ENCODE measurements at regions not wholly inside any gene's neighbourhood (a gene's known extent, or its start where the extent isn't known, plus 50 kb on each side); places are given as distances from the start of the nearest gene placed in this dataset.

DNA sequence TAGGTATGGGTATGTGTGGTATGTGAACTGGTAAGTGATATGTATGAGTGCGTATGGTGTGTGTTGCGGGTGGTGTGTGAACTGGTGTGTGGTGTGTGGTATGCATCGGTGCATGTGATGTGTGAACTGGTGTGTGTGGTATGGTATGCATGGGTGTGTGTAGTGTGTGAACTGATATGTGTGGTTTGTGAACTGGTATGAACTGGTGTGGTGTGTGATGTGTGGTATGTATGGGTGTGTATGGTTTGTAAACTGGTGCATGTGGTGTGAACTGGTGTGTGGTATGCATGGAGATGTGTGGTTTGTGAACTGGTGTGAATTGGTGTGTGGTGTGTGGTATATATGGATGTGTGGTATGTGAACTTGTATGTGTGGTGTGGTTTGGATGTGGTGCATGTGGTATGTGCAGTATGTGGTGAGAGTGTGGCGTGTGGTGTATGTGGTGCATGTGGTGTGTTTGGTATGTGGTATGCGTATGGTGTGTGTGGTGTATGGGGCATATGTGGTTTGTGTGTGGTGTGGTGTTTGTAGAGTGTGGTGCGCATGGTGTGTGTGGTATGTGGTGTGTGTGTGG, 208.9 kb upstream of the TNP1 start:
- Histone ChIP-seq H3K36me3 (ENCODE audit: control insufficient read depth in 3 of 3, insufficient read depth in 3 of 3, low read length in 3 of 3) (no peaks in the 10 kb centered on the region), H3K27me3 (ENCODE audit: control insufficient read depth in 3 of 3, insufficient read depth in 3 of 3, low read length in 3 of 3) (no peaks in the 10 kb centered on the region), H3K27ac (ENCODE audit: low read depth, low read length) (no peak overlapping the region), H3K4me3 (ENCODE audit: low read length in 3 of 3) (no peak overlapping the region), H3K9ac (ENCODE audit: low read depth in 1 of 3, low read length in 3 of 3) (no peak overlapping the region), H3K9me3 (ENCODE audit: control insufficient read depth in 3 of 3, low read length in 3 of 3) (no peaks in the 10 kb centered on the region), H3K4me1 (ENCODE audit: control insufficient read depth in 3 of 3, insufficient read depth in 3 of 3, low read length in 3 of 3) (peaks cover 3 to 8% (median 5%) of the 10 kb centered on the region in 3 donors)

DNA sequence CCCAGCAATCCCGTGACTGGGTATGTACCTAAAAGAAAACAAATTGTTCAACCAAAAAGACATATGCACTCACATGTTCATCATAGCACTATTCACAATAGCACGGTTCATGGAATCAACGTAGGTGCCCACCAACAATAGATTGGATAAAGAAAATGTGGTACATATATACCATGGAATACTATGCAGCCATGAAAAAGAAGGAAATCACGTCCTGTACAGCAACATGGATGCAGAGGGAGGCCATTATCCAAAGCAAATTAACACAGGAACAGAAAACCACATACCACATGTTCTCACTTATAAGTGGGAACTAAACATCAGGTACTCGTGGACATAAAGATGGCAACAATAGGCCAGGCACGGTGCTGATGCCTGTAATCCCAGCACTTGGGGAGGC, 207.9 kb upstream of the TNP1 start:
- no peak overlapping the region for H3K27ac ChIP-seq (ENCODE audit: low read depth, low read length)

DNA sequence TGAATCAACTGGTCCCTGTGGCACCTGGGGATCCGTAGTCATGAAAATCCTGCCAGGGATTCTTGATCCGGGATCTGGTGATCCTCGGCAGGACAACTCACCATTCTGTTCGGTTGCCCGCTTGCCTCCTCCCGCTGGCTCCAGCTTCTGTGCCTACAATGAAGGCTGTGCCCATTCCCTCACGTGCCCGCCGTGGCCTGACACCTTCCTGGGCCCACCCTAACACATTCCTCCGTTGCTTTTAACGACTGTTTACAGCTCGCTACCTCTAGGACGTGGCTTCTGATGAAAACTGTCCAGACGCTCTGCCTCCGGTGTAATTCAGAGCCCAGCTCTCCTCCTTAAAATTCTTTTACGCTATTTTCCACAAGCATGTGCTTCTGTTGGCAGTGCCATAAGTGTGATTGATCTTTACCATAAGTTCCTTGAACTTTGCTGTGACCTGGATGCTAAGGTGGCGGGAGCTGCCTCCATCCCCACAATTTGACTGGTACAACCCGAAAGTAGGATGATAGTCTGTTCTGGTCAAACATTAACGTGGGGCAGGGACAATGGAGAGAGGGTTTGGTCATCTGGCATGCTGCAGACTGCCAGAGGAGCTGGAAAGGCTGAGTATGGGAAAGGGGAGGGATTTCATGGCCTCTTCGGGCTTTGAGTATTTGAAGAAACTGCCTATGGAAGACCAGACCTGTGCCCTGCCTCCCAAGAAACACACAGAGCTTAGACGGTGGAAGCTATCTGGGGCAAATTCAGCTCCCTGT, 206.8 kb upstream of the TNP1 start:
- Histone ChIP-seq H3K4me3 (ENCODE audit: low read length in 3 of 3) (no peak overlapping the region), H3K9ac (ENCODE audit: low read depth in 1 of 3, low read length in 3 of 3) (no peak overlapping the region), H3K27ac (ENCODE audit: low read depth, low read length) (no peak overlapping the region), H3K27me3 (ENCODE audit: control insufficient read depth in 3 of 3, insufficient read depth in 3 of 3, low read length in 3 of 3) (no peaks in the 10 kb centered on the region), H3K36me3 (ENCODE audit: control insufficient read depth in 3 of 3, insufficient read depth in 3 of 3, low read length in 3 of 3) (no peaks in the 10 kb centered on the region), H3K4me1 (ENCODE audit: control insufficient read depth in 3 of 3, insufficient read depth in 3 of 3, low read length in 3 of 3) (peaks cover 3 to 8% (median 5%) of the 10 kb centered on the region in 3 donors), H3K9me3 (ENCODE audit: control insufficient read depth in 3 of 3, low read length in 3 of 3) (no peaks in the 10 kb centered on the region)

More for the DNA sequence above, 207.9 kb upstream of the TNP1 start:
- peaks cover 3 to 8% (median 5%) of the 10 kb centered on the region in 3 donors for H3K4me1 ChIP-seq (ENCODE audit: control insufficient read depth in 3 of 3, insufficient read depth in 3 of 3, low read length in 3 of 3)
- H3K9ac ChIP-seq (ENCODE audit: low read depth in 1 of 3, low read length in 3 of 3) = no peak overlapping the region
- H3K27me3 ChIP-seq (ENCODE audit: control insufficient read depth in 3 of 3, insufficient read depth in 3 of 3, low read length in 3 of 3) = no peaks in the 10 kb centered on the region
- H3K4me3 ChIP-seq (ENCODE audit: low read length in 3 of 3) = no peak overlapping the region
- H3K36me3 ChIP-seq (ENCODE audit: control insufficient read depth in 3 of 3, insufficient read depth in 3 of 3, low read length in 3 of 3) = no peaks in the 10 kb centered on the region
- H3K9me3 ChIP-seq (ENCODE audit: control insufficient read depth in 3 of 3, low read length in 3 of 3) = no peaks in the 10 kb centered on the region

DNA sequence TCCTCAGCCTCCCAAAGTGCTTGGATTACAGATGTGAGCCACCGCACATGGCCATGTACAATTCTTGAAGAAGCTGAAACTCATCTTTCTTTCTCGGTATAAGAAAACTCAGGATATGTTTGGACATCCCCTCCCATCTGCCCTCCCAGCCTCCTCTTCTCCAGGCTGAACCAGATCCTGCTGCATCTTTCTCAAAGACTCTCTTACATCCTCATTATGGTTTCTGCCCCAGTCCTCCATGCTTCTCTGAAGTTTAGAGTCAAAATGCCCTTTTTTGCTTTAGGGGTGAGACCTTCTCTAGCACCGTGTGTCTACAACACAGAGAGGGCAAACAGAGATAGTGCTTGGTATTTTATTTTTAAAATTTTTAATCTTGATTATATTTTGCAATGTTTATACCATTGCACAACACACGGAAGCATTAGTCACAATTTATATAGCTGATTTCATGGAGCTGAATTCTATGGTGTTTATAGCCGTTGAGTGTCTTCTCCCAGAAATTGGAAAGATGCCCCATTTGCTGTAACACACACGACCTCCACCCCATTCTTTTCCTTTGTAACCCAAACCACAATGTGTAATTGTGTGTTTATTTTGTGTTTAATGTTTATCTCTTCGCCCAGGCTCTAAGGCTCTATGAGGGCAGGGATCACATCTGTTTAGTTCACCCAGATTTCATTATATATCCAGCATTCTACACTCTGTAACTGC, 206.0 kb upstream of the TNP1 start:
- Histone ChIP-seq H3K36me3 (ENCODE audit: control insufficient read depth in 3 of 3, insufficient read depth in 3 of 3, low read length in 3 of 3) (no peaks in the 10 kb centered on the region), H3K4me3 (ENCODE audit: low read length in 3 of 3) (no peak overlapping the region), H3K27ac (ENCODE audit: low read depth, low read length) (no peak overlapping the region), H3K9ac (ENCODE audit: low read depth in 1 of 3, low read length in 3 of 3) (no peak overlapping the region), H3K9me3 (ENCODE audit: control insufficient read depth in 3 of 3, low read length in 3 of 3) (no peaks in the 10 kb centered on the region), H3K27me3 (ENCODE audit: control insufficient read depth in 3 of 3, insufficient read depth in 3 of 3, low read length in 3 of 3) (no peaks in the 10 kb centered on the region), H3K4me1 (ENCODE audit: control insufficient read depth in 3 of 3, insufficient read depth in 3 of 3, low read length in 3 of 3) (peaks cover 3 to 8% (median 5%) of the 10 kb centered on the region in 3 donors)

DNA sequence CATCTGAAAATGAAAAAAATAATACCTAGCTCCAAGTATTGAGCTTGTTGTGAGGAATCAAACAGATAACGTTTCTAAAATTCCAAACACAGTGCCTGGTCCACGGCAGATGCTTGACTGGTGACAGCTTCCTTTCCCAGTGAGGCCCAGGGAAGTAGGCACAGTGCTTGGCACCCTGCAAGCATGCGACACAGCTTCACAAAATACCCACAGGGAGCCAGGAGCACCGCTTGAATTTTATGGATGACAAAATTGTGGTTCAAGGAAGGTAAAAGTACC, 205.1 kb upstream of the TNP1 start:
- peak overlapping the region in 1 of 3 donors; percentile 57 for H3K9ac ChIP-seq (ENCODE audit: low read depth in 1 of 3, low read length in 3 of 3)
- H3K27ac ChIP-seq (ENCODE audit: low read depth, low read length) = no peak overlapping the region

DNA sequence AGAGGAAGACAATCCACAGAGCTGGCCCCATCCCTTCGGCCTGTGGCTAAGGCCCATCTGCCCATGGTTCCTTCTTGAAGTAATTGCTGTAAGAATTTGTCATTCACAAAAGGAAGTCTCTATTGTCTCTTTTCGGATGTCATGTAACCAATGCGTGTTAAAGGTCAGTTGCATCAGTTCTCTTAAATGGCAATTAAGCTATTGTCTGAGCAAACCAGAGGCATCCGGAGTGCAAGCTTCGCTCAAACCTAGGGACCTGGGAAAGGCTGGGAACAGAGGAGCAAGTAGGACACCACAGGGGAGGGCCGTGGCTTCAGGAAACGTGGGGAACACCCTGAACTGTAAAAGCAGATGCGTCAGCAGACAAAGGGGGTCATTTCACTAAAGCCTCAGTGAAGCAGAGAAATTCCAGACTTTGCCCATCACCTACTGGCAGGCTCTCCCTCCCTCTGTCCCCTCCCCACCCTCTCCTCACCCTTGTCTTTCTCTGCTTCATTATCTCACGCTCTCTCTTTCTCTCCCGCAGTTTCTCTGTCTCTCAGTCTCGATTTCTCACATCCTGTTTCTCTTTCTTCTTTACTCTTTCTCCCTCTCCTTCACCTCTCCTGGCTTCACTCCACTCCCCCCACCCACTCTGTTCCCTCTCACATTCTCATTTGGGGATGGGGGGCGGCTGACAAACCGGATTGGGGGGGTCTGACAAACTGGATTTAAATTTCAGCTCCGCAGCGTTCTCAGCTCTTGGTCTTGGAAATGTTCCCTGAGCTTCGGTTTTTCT, 204.6 kb upstream of the TNP1 start:
- Histone ChIP-seq H3K36me3 (ENCODE audit: control insufficient read depth in 3 of 3, insufficient read depth in 3 of 3, low read length in 3 of 3) (no peaks in the 10 kb centered on the region), H3K27me3 (ENCODE audit: control insufficient read depth in 3 of 3, insufficient read depth in 3 of 3, low read length in 3 of 3) (no peaks in the 10 kb centered on the region), H3K9me3 (ENCODE audit: control insufficient read depth in 3 of 3, low read length in 3 of 3) (no peaks in the 10 kb centered on the region), H3K4me1 (ENCODE audit: control insufficient read depth in 3 of 3, insufficient read depth in 3 of 3, low read length in 3 of 3) (peaks cover 3 to 8% (median 5%) of the 10 kb centered on the region in 3 donors), H3K9ac (ENCODE audit: low read depth in 1 of 3, low read length in 3 of 3) (peak overlapping the region in 1 of 3 donors; percentile 57), H3K4me3 (ENCODE audit: low read length in 3 of 3) (peak overlapping the region; percentile 14 to 30 (median 26)), H3K27ac (ENCODE audit: low read depth, low read length) (peak overlapping the region; percentile 19)

More for the DNA sequence above, 205.1 kb upstream of the TNP1 start:
- Histone ChIP-seq H3K36me3 (ENCODE audit: control insufficient read depth in 3 of 3, insufficient read depth in 3 of 3, low read length in 3 of 3) (no peaks in the 10 kb centered on the region), H3K4me1 (ENCODE audit: control insufficient read depth in 3 of 3, insufficient read depth in 3 of 3, low read length in 3 of 3) (peaks cover 3 to 8% (median 5%) of the 10 kb centered on the region in 3 donors), H3K27me3 (ENCODE audit: control insufficient read depth in 3 of 3, insufficient read depth in 3 of 3, low read length in 3 of 3) (no peaks in the 10 kb centered on the region), H3K9me3 (ENCODE audit: control insufficient read depth in 3 of 3, low read length in 3 of 3) (no peaks in the 10 kb centered on the region), H3K4me3 (ENCODE audit: low read length in 3 of 3) (peak overlapping the region in 2 of 3 donors; percentile 14 to 26)

DNA sequence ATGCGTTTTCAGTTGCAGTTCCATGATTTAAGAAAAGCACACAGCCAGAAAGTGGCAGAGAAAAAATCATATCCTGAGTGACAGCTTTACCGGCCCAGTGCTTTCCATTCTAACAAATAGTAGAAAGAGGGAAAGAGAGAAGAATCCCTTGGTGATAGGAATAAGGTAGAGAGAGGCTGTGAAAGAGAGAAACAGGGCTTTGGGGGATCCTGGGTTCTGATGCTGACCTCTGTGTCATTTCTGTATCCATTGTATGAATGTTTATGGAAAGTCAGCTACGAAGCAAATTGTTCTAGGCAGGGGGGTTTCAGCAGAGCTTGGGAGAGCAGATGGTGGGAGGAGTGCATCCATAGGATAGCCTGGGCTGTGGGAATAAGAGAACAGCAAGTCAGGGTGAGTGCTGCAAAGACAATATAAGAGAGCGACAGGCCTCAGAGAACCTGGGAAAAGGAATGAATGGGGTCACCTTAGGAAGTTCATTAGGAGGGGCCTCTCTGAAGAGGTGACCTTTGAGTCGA, 203.4 kb upstream of the TNP1 start:
- Histone ChIP-seq H3K4me1 (ENCODE audit: control insufficient read depth in 3 of 3, insufficient read depth in 3 of 3, low read length in 3 of 3) (peaks cover 3 to 8% (median 5%) of the 10 kb centered on the region in 3 donors), H3K4me3 (ENCODE audit: low read length in 3 of 3) (no peak overlapping the region), H3K9me3 (ENCODE audit: control insufficient read depth in 3 of 3, low read length in 3 of 3) (no peaks in the 10 kb centered on the region), H3K36me3 (ENCODE audit: control insufficient read depth in 3 of 3, insufficient read depth in 3 of 3, low read length in 3 of 3) (no peaks in the 10 kb centered on the region), H3K27ac (ENCODE audit: low read depth, low read length) (no peak overlapping the region), H3K27me3 (ENCODE audit: control insufficient read depth in 3 of 3, insufficient read depth in 3 of 3, low read length in 3 of 3) (no peaks in the 10 kb centered on the region), H3K9ac (ENCODE audit: low read depth in 1 of 3, low read length in 3 of 3) (no peak overlapping the region)

DNA sequence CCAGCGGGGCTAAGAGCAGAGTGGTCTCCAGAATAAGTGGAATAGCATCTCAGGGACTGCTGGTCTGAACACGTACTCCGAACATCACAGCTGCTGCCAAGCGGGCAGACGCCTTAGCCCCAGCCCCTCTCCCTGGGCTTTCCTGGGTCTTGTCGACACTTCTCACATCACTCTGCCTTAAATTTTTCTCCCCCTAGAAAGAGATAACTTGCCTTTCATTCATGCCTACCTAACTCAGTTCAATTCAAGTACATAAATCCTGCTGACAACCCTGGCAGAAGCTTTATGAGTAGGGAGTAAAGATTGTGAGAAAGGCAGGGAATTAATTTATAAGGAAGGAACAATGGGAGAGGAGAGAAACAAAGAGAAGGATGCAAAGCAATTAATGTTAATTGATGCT, 202.9 kb upstream of the TNP1 start:
- no peak overlapping the region for H3K4me3 ChIP-seq (ENCODE audit: low read length in 3 of 3)
- peaks cover 3 to 8% (median 5%) of the 10 kb centered on the region in 3 donors for H3K4me1 ChIP-seq (ENCODE audit: control insufficient read depth in 3 of 3, insufficient read depth in 3 of 3, low read length in 3 of 3)
- H3K9me3 ChIP-seq (ENCODE audit: control insufficient read depth in 3 of 3, low read length in 3 of 3) = no peaks in the 10 kb centered on the region
- no peak overlapping the region for H3K27ac ChIP-seq (ENCODE audit: low read depth, low read length)
- no peaks in the 10 kb centered on the region for H3K27me3 ChIP-seq (ENCODE audit: control insufficient read depth in 3 of 3, insufficient read depth in 3 of 3, low read length in 3 of 3)
- no peaks in the 10 kb centered on the region for H3K36me3 ChIP-seq (ENCODE audit: control insufficient read depth in 3 of 3, insufficient read depth in 3 of 3, low read length in 3 of 3)
- H3K9ac ChIP-seq (ENCODE audit: low read depth in 1 of 3, low read length in 3 of 3) = no peak overlapping the region

DNA sequence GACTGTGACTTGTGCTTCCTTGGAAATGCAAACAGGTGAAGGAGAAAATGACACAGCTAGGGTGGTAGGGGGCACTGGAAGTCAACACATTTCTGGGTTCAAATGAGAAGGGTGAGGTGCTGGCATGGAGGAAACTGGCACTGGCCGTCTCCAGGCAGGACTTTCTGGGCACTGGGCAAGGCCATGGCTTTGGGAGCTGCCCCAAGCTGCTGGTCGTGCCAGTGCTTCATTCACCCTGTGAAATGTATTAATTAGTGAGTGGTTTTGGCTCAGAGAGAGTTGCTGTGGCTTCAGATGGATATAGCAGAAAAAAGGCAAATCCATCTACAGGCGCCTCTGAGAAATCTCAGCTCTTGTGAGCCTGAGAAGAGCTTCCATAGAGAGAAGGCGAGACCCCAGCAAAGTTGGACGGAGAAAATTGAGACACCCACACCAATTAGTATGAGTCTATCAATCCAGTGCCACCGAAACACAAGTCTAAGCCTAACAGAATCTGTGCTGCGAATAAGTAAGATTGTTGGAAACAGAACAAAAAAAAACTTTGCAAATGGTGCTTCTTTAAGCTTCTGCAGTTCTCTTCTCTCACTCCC, 202.1 kb upstream of the TNP1 start:
- no peaks in the 10 kb centered on the region for H3K27me3 ChIP-seq (ENCODE audit: control insufficient read depth in 3 of 3, insufficient read depth in 3 of 3, low read length in 3 of 3)
- no peaks in the 10 kb centered on the region for H3K9me3 ChIP-seq (ENCODE audit: control insufficient read depth in 3 of 3, low read length in 3 of 3)
- no peak overlapping the region for H3K4me3 ChIP-seq (ENCODE audit: low read length in 3 of 3)
- no peak overlapping the region for H3K9ac ChIP-seq (ENCODE audit: low read depth in 1 of 3, low read length in 3 of 3)
- peaks cover 3 to 8% (median 5%) of the 10 kb centered on the region in 3 donors for H3K4me1 ChIP-seq (ENCODE audit: control insufficient read depth in 3 of 3, insufficient read depth in 3 of 3, low read length in 3 of 3)
- no peak overlapping the region for H3K27ac ChIP-seq (ENCODE audit: low read depth, low read length)
- H3K36me3 ChIP-seq (ENCODE audit: control insufficient read depth in 3 of 3, insufficient read depth in 3 of 3, low read length in 3 of 3) = no peaks in the 10 kb centered on the region
